Endothelial cell of umbilical vein (primary cell): ENCODE measurements at regions not wholly inside any gene's neighbourhood (a gene's known extent, or its start where the extent isn't known, plus 50 kb on each side); places are given as distances from the start of the nearest gene placed in this dataset.

Experiments used
- CTCF ChIP-seq, 2 donors: IDR thresholded peaks; 1 replicate in 1 of 2; 2 replicates in 1 of 2; pipeline ENCODE4 v1.5.1; 2011; ENCODE audit warnings: low read length in 2 of 2, mild to moderate bottlenecking in 2 of 2, moderate library complexity in 2 of 2, control low read depth in 1 of 2, inconsistent platforms in 1 of 2, low read depth in 1 of 2; ENCODE audit not compliant: insufficient read depth in 1 of 2; ENCODE audit errors: extremely low read depth in 1 of 2
- EZH2 ChIP-seq: IDR thresholded peaks from 2 replicates; pipeline ENCODE4 v1.6.1; 2012; ENCODE audit warnings: borderline replicate concordance, low read depth, mild to moderate bottlenecking, moderate library complexity, low read length, inconsistent platforms; ENCODE audit not compliant: severe bottlenecking
- FOS ChIP-seq: IDR thresholded peaks from 2 replicates; pipeline ENCODE4 v1.6.1; 2011; ENCODE audit warnings: mild to moderate bottlenecking, low read length, moderate library complexity, borderline replicate concordance; ENCODE audit not compliant: insufficient read depth
- MYC ChIP-seq: IDR thresholded peaks from one replicate; pipeline ENCODE4 v1.6.1; 2011; ENCODE audit warnings: mild to moderate bottlenecking, low read depth, low read length
- POLR2A ChIP-seq: IDR thresholded peaks from 2 replicates; pipeline ENCODE4 v1.6.1; 2012; ENCODE audit warnings: low read depth, mild to moderate bottlenecking, control low read depth, low read length
- POLR2AphosphoS5 ChIP-seq: IDR thresholded peaks from 2 replicates; pipeline ENCODE4 v1.6.1; 2012; ENCODE audit warnings: low read depth, mild to moderate bottlenecking, control low read depth, low read length, moderate library complexity; ENCODE audit not compliant: insufficient read depth

GRCh38 chr6:165223101-165223500, 86.3 kb downstream of the C6orf118 start:
- no peak for TF ChIP-seq EZH2
- no peak for TF ChIP-seq CTCF (IDR thresholded peaks at IDR 0.05; ENCODE audit: extremely low read depth in 1 of 2, insufficient read depth in 1 of 2, low read depth in 1 of 2, low read length in 2 of 2)
- no peak for TF ChIP-seq POLR2AphosphoS5
- TF ChIP-seq FOS: no peak
- TF ChIP-seq POLR2A: no peak
- TF ChIP-seq MYC: no peak
